ENCODE measurements at regions not wholly inside any gene's neighbourhood (a gene's known extent, or its start where the extent isn't known, plus 50 kb on each side); places are given as distances from the start of the nearest gene placed in this dataset.

GRCh38 chr1:58927041-58927721 is 143.3 kb upstream of the JUN start:
- DNase-seq (ENCODE audit: low spot score in 2 of 2), result no peak
- TF ChIP-seq POLR2A (IDR thresholded peaks at IDR 0.05), result no peak
- no peak for TF ChIP-seq CTCF (IDR thresholded peaks at IDR 0.05)
- H3K4me3 ChIP-seq (ENCODE audit: low read depth, poor library complexity, severe bottlenecking), result no peak overlapping the region
- intact Hi-C loops (cut with DNase I; ENCODE audit: low total_unique reads), result no loop called here
- WGBS, 2 donors, result 59 to 67% methylated on average over 4 of the region's 4 CpGs

GRCh38 chr1:58927722-58928085 is 143.9 kb upstream of the JUN start:
- no peak overlapping the region for H3K4me3 ChIP-seq (ENCODE audit: low read depth, poor library complexity, severe bottlenecking)
- TF ChIP-seq CTCF (IDR thresholded peaks at IDR 0.05) (no peak), POLR2A (IDR thresholded peaks at IDR 0.05) (no peak)
- intact Hi-C loops (cut with DNase I; ENCODE audit: low total_unique reads), result no loop called here
- 57 to 78% methylated on average over 3 of the region's 3 CpGs for WGBS, 2 donors
- DNase-seq (ENCODE audit: low spot score in 2 of 2), result no peak

- intact Hi-C loops (cut with DNase I; ENCODE audit: low total_unique reads), result no loop called here
- no peak for DNase-seq (ENCODE audit: low spot score in 2 of 2)
- TF ChIP-seq POLR2A (IDR thresholded peaks at IDR 0.05) (no peak), CTCF (IDR thresholded peaks at IDR 0.05) (no peak)
- H3K4me3 ChIP-seq (ENCODE audit: low read depth, poor library complexity, severe bottlenecking), result no peak overlapping the region
- 71 to 89% methylated on average over 6 of the region's 6 CpGs for WGBS, 2 donors
Measured at GRCh38 chr1:58928514-58928913, 144.7 kb upstream of the JUN start.

- 59 to 67% methylated on average over 11 of the region's 11 CpGs for WGBS, 2 donors
- no peak for DNase-seq (ENCODE audit: low spot score in 2 of 2)
- intact Hi-C loops (cut with DNase I; ENCODE audit: low total_unique reads), result no loop called here
Measured at GRCh38 chr1:58929671-58930325, 146.0 kb upstream of the JUN start.

GRCh38 chr1:58931024-58931423 is 147.2 kb upstream of the JUN start:
- intact Hi-C loops (cut with DNase I; ENCODE audit: low total_unique reads), result no loop called here
- TF ChIP-seq POLR2A (IDR thresholded peaks at IDR 0.05), result no peak
- TF ChIP-seq CTCF (IDR thresholded peaks at IDR 0.05), result no peak

More at GRCh38 chr1:58929671-58930325, 146.0 kb upstream of the JUN start:
- no peak overlapping the region for H3K4me3 ChIP-seq (ENCODE audit: low read depth, poor library complexity, severe bottlenecking)
- TF ChIP-seq CTCF (IDR thresholded peaks at IDR 0.05), result no peak
- TF ChIP-seq POLR2A (IDR thresholded peaks at IDR 0.05), result no peak

More at GRCh38 chr1:58931024-58931423, 147.2 kb upstream of the JUN start:
- WGBS, 2 donors, result 86 to 94% methylated on average over 2 of the region's 2 CpGs
- DNase-seq (ENCODE audit: low spot score in 2 of 2), result no peak
- no peak overlapping the region for H3K4me3 ChIP-seq (ENCODE audit: low read depth, poor library complexity, severe bottlenecking)

All from lower leg skin (tissue), 4 donors.